ENCODE measurements at regions not wholly inside any gene's neighbourhood (a gene's known extent, or its start where the extent isn't known, plus 50 kb on each side); places are given as distances from the start of the nearest gene placed in this dataset.

- Histone ChIP-seq H3K4me1 (ENCODE audit: control insufficient read depth in 2 of 2, insufficient read depth in 1 of 2, low read depth in 1 of 2, low read length in 2 of 2) (peaks cover 0 to 5% of the 10 kb centered on the region in 2 donors), H2AFZ (ENCODE audit: low read length) (no peak overlapping the region)
Measured at GRCh38 chr2:163884416-163884815, 148.6 kb upstream of the FIGN start.

DNA sequence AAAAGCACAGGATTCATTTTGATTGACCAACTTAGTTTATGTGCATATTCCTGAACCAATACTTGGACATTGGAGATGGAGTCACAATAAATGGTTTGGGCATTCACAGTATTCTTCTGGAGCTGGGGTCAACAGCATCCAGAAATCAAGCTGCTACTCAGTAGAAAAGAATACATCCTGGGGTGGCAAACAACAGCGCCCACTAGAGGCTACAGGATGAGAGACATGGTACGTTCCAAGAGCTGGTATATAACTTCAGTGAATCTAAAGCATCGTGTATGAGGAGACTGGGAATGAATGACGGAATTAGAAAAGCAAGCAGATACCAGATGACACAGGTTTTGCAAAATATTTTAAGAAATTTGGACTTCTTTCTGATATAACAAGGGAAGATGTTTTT is 142.9 kb upstream of the FIGN start:
- no peak overlapping the region for H2AK5ac ChIP-seq (ENCODE audit: low read depth, low read length)
- no peak overlapping the region for H3K4me3 ChIP-seq (ENCODE audit: low read length in 2 of 2)
- H3K4me2 ChIP-seq (ENCODE audit: insufficient read depth, low read length, poor library complexity, severe bottlenecking), result no peak overlapping the region
- no peak overlapping the region for H2AFZ ChIP-seq (ENCODE audit: low read length)
- no peak overlapping the region for H3K9ac ChIP-seq (ENCODE audit: low read depth, low read length, poor library complexity)
- no peak overlapping the region for H3K23ac ChIP-seq (ENCODE audit: low read depth, low read length, poor library complexity)
- H3K18ac ChIP-seq (ENCODE audit: low read length), result no peak overlapping the region
- no peak overlapping the region for H2BK15ac ChIP-seq (ENCODE audit: low read length)
- WGBS, 2 donors (ENCODE audit: extremely low coverage in 2 of 2, insufficient read length in 2 of 2, insufficient replicate concordance in 1 of 2), result no CpG with 5 or more reads among the region's 4 CpGs
- H3K36me3 ChIP-seq (replicated peaks in 1 of 2; ENCODE audit: control insufficient read depth in 2 of 2, insufficient read depth in 2 of 2, low read length in 2 of 2), result no peaks in the 10 kb centered on the region
- H2BK120ac ChIP-seq (ENCODE audit: low read depth, low read length), result no peak overlapping the region
- H3K4ac ChIP-seq (ENCODE audit: low read length), result no peak overlapping the region
- H3K27ac ChIP-seq (replicated peaks; ENCODE audit: low read length), result no peak overlapping the region
- H3K79me1 ChIP-seq (ENCODE audit: low read depth, low read length), result no peaks in the 10 kb centered on the region
- no peaks in the 10 kb centered on the region for H3K27me3 ChIP-seq (ENCODE audit: control insufficient read depth in 3 of 3, insufficient read depth in 3 of 3, low read depth in 1 of 3, low read length in 3 of 3)
- H2BK12ac ChIP-seq (ENCODE audit: low read length), result no peak overlapping the region
- H3K4me1 ChIP-seq (ENCODE audit: control insufficient read depth in 2 of 2, insufficient read depth in 1 of 2, low read depth in 1 of 2, low read length in 2 of 2), result peaks cover 0 to 5% of the 10 kb centered on the region in 2 donors
- no peak overlapping the region for H4K8ac ChIP-seq (ENCODE audit: low read depth, low read length)
- H3K9me3 ChIP-seq (replicated peaks in 1 of 2; ENCODE audit: control insufficient read depth in 2 of 2, insufficient read depth in 1 of 2, low read depth in 1 of 2, low read length in 2 of 2), result peaks cover 0 to 3% of the 10 kb centered on the region in 2 donors
- no peak overlapping the region for H4K91ac ChIP-seq (ENCODE audit: low read depth, low read length, poor library complexity)
- DNase-seq (ENCODE audit: low spot score), result peak; percentile 1
- H3K14ac ChIP-seq (ENCODE audit: low read length), result no peak overlapping the region
- H2BK5ac ChIP-seq (ENCODE audit: low read length), result no peak overlapping the region

More at GRCh38 chr2:163884416-163884815, 148.6 kb upstream of the FIGN start:
- Histone ChIP-seq H3K27me3 (ENCODE audit: control insufficient read depth in 3 of 3, insufficient read depth in 3 of 3, low read depth in 1 of 3, low read length in 3 of 3) (no peaks in the 10 kb centered on the region), H2BK12ac (ENCODE audit: low read length) (no peak overlapping the region), H3K9ac (ENCODE audit: low read depth, low read length, poor library complexity) (no peak overlapping the region), H3K14ac (ENCODE audit: low read length) (no peak overlapping the region), H2BK15ac (ENCODE audit: low read length) (no peak overlapping the region), H2AK5ac (ENCODE audit: low read depth, low read length) (no peak overlapping the region), H3K4me3 (ENCODE audit: low read length in 2 of 2) (no peak overlapping the region), H3K36me3 (replicated peaks in 1 of 2; ENCODE audit: control insufficient read depth in 2 of 2, insufficient read depth in 2 of 2, low read length in 2 of 2) (no peaks in the 10 kb centered on the region), H2BK120ac (ENCODE audit: low read depth, low read length) (no peak overlapping the region), H3K18ac (ENCODE audit: low read length) (no peak overlapping the region), H3K79me1 (ENCODE audit: low read depth, low read length) (no peaks in the 10 kb centered on the region), H2BK5ac (ENCODE audit: low read length) (no peak overlapping the region), H3K23ac (ENCODE audit: low read depth, low read length, poor library complexity) (no peak overlapping the region), H3K4ac (ENCODE audit: low read length) (no peak overlapping the region), H3K4me2 (ENCODE audit: insufficient read depth, low read length, poor library complexity, severe bottlenecking) (no peak overlapping the region), H3K27ac (replicated peaks; ENCODE audit: low read length) (no peak overlapping the region), H4K8ac (ENCODE audit: low read depth, low read length) (no peak overlapping the region), H4K91ac (ENCODE audit: low read depth, low read length, poor library complexity) (no peak overlapping the region), H3K9me3 (replicated peaks in 1 of 2; ENCODE audit: control insufficient read depth in 2 of 2, insufficient read depth in 1 of 2, low read depth in 1 of 2, low read length in 2 of 2) (peaks cover 0 to 3% of the 10 kb centered on the region in 2 donors)
- no CpG with 5 or more reads among the region's 10 CpGs for WGBS, 2 donors (ENCODE audit: extremely low coverage in 2 of 2, insufficient read length in 2 of 2, insufficient replicate concordance in 1 of 2)
- no peak for DNase-seq (ENCODE audit: low spot score)

DNA sequence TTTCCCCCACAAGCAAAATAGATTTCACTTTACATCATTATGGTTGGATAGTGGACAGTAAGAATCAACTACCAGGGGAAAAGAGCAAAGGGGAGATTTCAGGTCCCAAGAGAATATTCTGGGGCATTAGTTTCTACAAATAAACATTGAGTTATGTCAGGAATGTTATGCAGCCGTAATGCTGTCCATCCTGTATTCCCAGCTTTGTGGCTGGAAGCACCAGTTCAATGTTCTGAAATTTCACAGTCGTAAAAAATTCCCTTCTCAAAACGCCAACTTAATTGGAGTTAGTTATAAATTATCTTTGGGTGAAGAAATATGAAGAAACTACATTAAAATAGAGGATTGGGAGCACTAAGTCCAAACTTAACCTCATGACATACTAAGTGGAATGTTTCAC is 141.5 kb upstream of the FIGN start:
- peaks cover 0 to 5% of the 10 kb centered on the region in 2 donors for H3K4me1 ChIP-seq (ENCODE audit: control insufficient read depth in 2 of 2, insufficient read depth in 1 of 2, low read depth in 1 of 2, low read length in 2 of 2)
- H3K9me3 ChIP-seq (replicated peaks in 1 of 2; ENCODE audit: control insufficient read depth in 2 of 2, insufficient read depth in 1 of 2, low read depth in 1 of 2, low read length in 2 of 2), result peaks cover 0 to 3% of the 10 kb centered on the region in 2 donors
- H3K4ac ChIP-seq (ENCODE audit: low read length), result no peak overlapping the region
- H3K18ac ChIP-seq (ENCODE audit: low read length), result no peak overlapping the region
- no peak overlapping the region for H3K23ac ChIP-seq (ENCODE audit: low read depth, low read length, poor library complexity)
- WGBS, 2 donors (ENCODE audit: extremely low coverage in 2 of 2, insufficient read length in 2 of 2, insufficient replicate concordance in 1 of 2), result no CpG with 5 or more reads among the region's 3 CpGs
- H3K14ac ChIP-seq (ENCODE audit: low read length), result no peak overlapping the region
- no peak overlapping the region for H2BK120ac ChIP-seq (ENCODE audit: low read depth, low read length)
- no peak overlapping the region for H4K8ac ChIP-seq (ENCODE audit: low read depth, low read length)
- H3K79me1 ChIP-seq (ENCODE audit: low read depth, low read length), result no peaks in the 10 kb centered on the region
- DNase-seq (ENCODE audit: low spot score), result no peak
- H3K27ac ChIP-seq (replicated peaks; ENCODE audit: low read length), result no peak overlapping the region
- no peak overlapping the region for H3K4me2 ChIP-seq (ENCODE audit: insufficient read depth, low read length, poor library complexity, severe bottlenecking)
- no peak overlapping the region for H4K91ac ChIP-seq (ENCODE audit: low read depth, low read length, poor library complexity)
- H3K9ac ChIP-seq (ENCODE audit: low read depth, low read length, poor library complexity), result no peak overlapping the region
- H2AK5ac ChIP-seq (ENCODE audit: low read depth, low read length), result no peak overlapping the region
- H3K36me3 ChIP-seq (replicated peaks in 1 of 2; ENCODE audit: control insufficient read depth in 2 of 2, insufficient read depth in 2 of 2, low read length in 2 of 2), result no peaks in the 10 kb centered on the region
- H3K27me3 ChIP-seq (ENCODE audit: control insufficient read depth in 3 of 3, insufficient read depth in 3 of 3, low read depth in 1 of 3, low read length in 3 of 3), result no peaks in the 10 kb centered on the region
- no peak overlapping the region for H2BK12ac ChIP-seq (ENCODE audit: low read length)
- peak overlapping the region; percentile 6 for H2AFZ ChIP-seq (ENCODE audit: low read length)
- H3K4me3 ChIP-seq (ENCODE audit: low read length in 2 of 2), result no peak overlapping the region
- no peak overlapping the region for H2BK15ac ChIP-seq (ENCODE audit: low read length)
- H2BK5ac ChIP-seq (ENCODE audit: low read length), result no peak overlapping the region

DNA sequence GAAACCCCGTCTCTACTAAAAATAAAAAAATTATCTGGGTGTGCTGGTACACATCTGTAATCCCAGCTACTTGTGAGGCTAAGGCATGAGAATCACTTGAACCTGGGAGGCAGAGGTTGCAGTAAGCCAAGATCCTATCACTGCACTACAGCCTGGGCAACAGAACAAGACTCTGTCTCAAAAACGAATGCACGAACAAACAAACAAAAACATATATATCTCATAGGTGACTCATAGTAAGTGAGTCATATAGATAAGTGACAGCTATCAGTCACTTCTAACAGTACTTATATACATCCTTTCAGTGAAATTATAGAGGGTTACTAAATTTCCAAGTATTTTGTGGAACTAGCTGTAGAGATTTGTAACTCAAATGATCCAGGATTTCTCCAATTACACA is 127.3 kb upstream of the FIGN start:
- Histone ChIP-seq H3K4me1 (ENCODE audit: control insufficient read depth in 2 of 2, insufficient read depth in 1 of 2, low read depth in 1 of 2, low read length in 2 of 2) (no peaks in the 10 kb centered on the region), H2BK12ac (ENCODE audit: low read length) (no peak overlapping the region), H3K36me3 (replicated peaks in 1 of 2; ENCODE audit: control insufficient read depth in 2 of 2, insufficient read depth in 2 of 2, low read length in 2 of 2) (no peaks in the 10 kb centered on the region), H2AFZ (ENCODE audit: low read length) (no peak overlapping the region), H3K9me3 (replicated peaks in 1 of 2; ENCODE audit: control insufficient read depth in 2 of 2, insufficient read depth in 1 of 2, low read depth in 1 of 2, low read length in 2 of 2) (no peaks in the 10 kb centered on the region), H3K14ac (ENCODE audit: low read length) (no peak overlapping the region), H3K27me3 (ENCODE audit: control insufficient read depth in 3 of 3, insufficient read depth in 3 of 3, low read depth in 1 of 3, low read length in 3 of 3) (no peaks in the 10 kb centered on the region), H3K23ac (ENCODE audit: low read depth, low read length, poor library complexity) (no peak overlapping the region), H4K8ac (ENCODE audit: low read depth, low read length) (no peak overlapping the region), H2BK15ac (ENCODE audit: low read length) (no peak overlapping the region), H2AK5ac (ENCODE audit: low read depth, low read length) (no peak overlapping the region), H3K27ac (replicated peaks; ENCODE audit: low read length) (no peak overlapping the region), H3K4ac (ENCODE audit: low read length) (no peak overlapping the region), H2BK120ac (ENCODE audit: low read depth, low read length) (no peak overlapping the region), H3K18ac (ENCODE audit: low read length) (no peak overlapping the region), H2BK5ac (ENCODE audit: low read length) (no peak overlapping the region), H3K4me2 (ENCODE audit: insufficient read depth, low read length, poor library complexity, severe bottlenecking) (no peak overlapping the region), H3K9ac (ENCODE audit: low read depth, low read length, poor library complexity) (no peak overlapping the region), H3K79me1 (ENCODE audit: low read depth, low read length) (no peaks in the 10 kb centered on the region), H3K4me3 (ENCODE audit: low read length in 2 of 2) (no peak overlapping the region), H4K91ac (ENCODE audit: low read depth, low read length, poor library complexity) (no peak overlapping the region)
- no peak for DNase-seq (ENCODE audit: low spot score)
- WGBS, 2 donors (ENCODE audit: extremely low coverage in 2 of 2, insufficient read length in 2 of 2, insufficient replicate concordance in 1 of 2), result no CpG with 5 or more reads among the region's 3 CpGs

Measured in neuronal stem cell (in vitro differentiated cells).